Duodenal mucosa (tissue), 2 donors: ENCODE measurements at regions not wholly inside any gene's neighbourhood (a gene's known extent, or its start where the extent isn't known, plus 50 kb on each side); places are given as distances from the start of the nearest gene placed in this dataset.

Source experiments
- H3K27ac ChIP-seq: one replicate; pipeline ENCODE4 v1.7.0; 2013; ENCODE audit warnings: low read depth, low read length
- H3K27me3 ChIP-seq, 2 donors: one replicate each; pipeline ENCODE4 v1.7.0; 2013; ENCODE audit warnings: low read length in 2 of 2, control low read depth in 1 of 2; ENCODE audit not compliant: insufficient read depth in 2 of 2, control insufficient read depth in 1 of 2
- H3K36me3 ChIP-seq, 2 donors: one replicate each; pipeline ENCODE4 v1.7.0; 2013; ENCODE audit warnings: low read length in 2 of 2, control low read depth in 1 of 2; ENCODE audit not compliant: insufficient read depth in 2 of 2, control insufficient read depth in 1 of 2
- H3K4me1 ChIP-seq, 2 donors: one replicate each; pipeline ENCODE4 v1.7.0; 2013; ENCODE audit warnings: low read length in 2 of 2, control low read depth in 1 of 2; ENCODE audit not compliant: insufficient read depth in 2 of 2, control insufficient read depth in 1 of 2
- H3K4me3 ChIP-seq, 2 donors: one replicate each; pipeline ENCODE4 v1.7.0; 2013; ENCODE audit warnings: low read length in 2 of 2, low read depth in 1 of 2
- H3K9ac ChIP-seq, 2 donors: one replicate each; pipeline ENCODE4 v1.7.0; 2013; ENCODE audit warnings: low read length in 2 of 2, low read depth in 1 of 2
- H3K9me3 ChIP-seq, 2 donors: one replicate each; pipeline ENCODE4 v1.7.0; 2013; ENCODE audit warnings: low read length in 2 of 2, control low read depth in 1 of 2; ENCODE audit not compliant: control insufficient read depth in 1 of 2

- Histone ChIP-seq H3K4me3 (no peak overlapping the region), H3K27me3 (no peaks in the 10 kb centered on the region), H3K27ac (no peak overlapping the region), H3K36me3 (no peaks in the 10 kb centered on the region), H3K4me1 (no peaks in the 10 kb centered on the region), H3K9me3 (peaks cover 0 to 5% of the 10 kb centered on the region in 2 donors), H3K9ac (no peak overlapping the region)
Observed at GRCh38 chr2:34991508-34992274, 1363.9 kb upstream of the CRIM1 start.

- no peaks in the 10 kb centered on the region for H3K36me3 ChIP-seq
- H3K27ac ChIP-seq, result no peak overlapping the region
- no peaks in the 10 kb centered on the region for H3K27me3 ChIP-seq
- H3K4me1 ChIP-seq, result no peaks in the 10 kb centered on the region
- no peak overlapping the region for H3K9ac ChIP-seq
- peaks cover 5 to 10% of the 10 kb centered on the region in 2 donors for H3K9me3 ChIP-seq
- H3K4me3 ChIP-seq, result no peak overlapping the region
Observed at GRCh38 chr2:34985474-34985873, 1370.1 kb upstream of the CRIM1 start.

- Histone ChIP-seq H3K9ac (no peak overlapping the region), H3K27ac (no peak overlapping the region)
Observed at GRCh38 chr2:34980689-34981088, 1374.9 kb upstream of the CRIM1 start.

GRCh38 chr2:34979148-34979547, 1376.4 kb upstream of the CRIM1 start:
- Histone ChIP-seq H3K9ac (no peak overlapping the region), H3K27ac (no peak overlapping the region), H3K4me3 (no peak overlapping the region), H3K4me1 (no peaks in the 10 kb centered on the region), H3K27me3 (no peaks in the 10 kb centered on the region), H3K36me3 (no peaks in the 10 kb centered on the region), H3K9me3 (peaks cover 7 to 14% of the 10 kb centered on the region in 2 donors)

More at GRCh38 chr2:34980689-34981088, 1374.9 kb upstream of the CRIM1 start:
- Histone ChIP-seq H3K9me3 (peaks cover 7 to 12% of the 10 kb centered on the region in 2 donors), H3K36me3 (no peaks in the 10 kb centered on the region), H3K4me3 (no peak overlapping the region), H3K27me3 (no peaks in the 10 kb centered on the region), H3K4me1 (no peaks in the 10 kb centered on the region)

- Histone ChIP-seq H3K36me3 (no peaks in the 10 kb centered on the region), H3K27ac (no peak overlapping the region), H3K9me3 (peaks cover 2 to 9% of the 10 kb centered on the region in 2 donors), H3K4me1 (no peaks in the 10 kb centered on the region), H3K4me3 (no peak overlapping the region), H3K27me3 (no peaks in the 10 kb centered on the region), H3K9ac (no peak overlapping the region)
Observed at GRCh38 chr2:34961822-34962221, 1362.7 kb upstream of the FAM98A start.

GRCh38 chr2:34954758-34955157, 1355.7 kb upstream of the FAM98A start:
- H3K9ac ChIP-seq, result no peak overlapping the region
- H3K9me3 ChIP-seq, result no peaks in the 10 kb centered on the region
- H3K27ac ChIP-seq, result no peak overlapping the region
- no peaks in the 10 kb centered on the region for H3K36me3 ChIP-seq
- H3K4me3 ChIP-seq, result no peak overlapping the region
- H3K4me1 ChIP-seq, result no peaks in the 10 kb centered on the region
- H3K27me3 ChIP-seq, result no peaks in the 10 kb centered on the region

- Histone ChIP-seq H3K27ac (no peak overlapping the region), H3K4me3 (no peak overlapping the region), H3K36me3 (no peaks in the 10 kb centered on the region), H3K4me1 (no peaks in the 10 kb centered on the region), H3K9ac (no peak overlapping the region), H3K9me3 (peaks cover 5% of the 10 kb centered on the region in 2 donors), H3K27me3 (no peaks in the 10 kb centered on the region)
Observed at GRCh38 chr2:34950797-34951196, 1351.7 kb upstream of the FAM98A start.

DNA sequence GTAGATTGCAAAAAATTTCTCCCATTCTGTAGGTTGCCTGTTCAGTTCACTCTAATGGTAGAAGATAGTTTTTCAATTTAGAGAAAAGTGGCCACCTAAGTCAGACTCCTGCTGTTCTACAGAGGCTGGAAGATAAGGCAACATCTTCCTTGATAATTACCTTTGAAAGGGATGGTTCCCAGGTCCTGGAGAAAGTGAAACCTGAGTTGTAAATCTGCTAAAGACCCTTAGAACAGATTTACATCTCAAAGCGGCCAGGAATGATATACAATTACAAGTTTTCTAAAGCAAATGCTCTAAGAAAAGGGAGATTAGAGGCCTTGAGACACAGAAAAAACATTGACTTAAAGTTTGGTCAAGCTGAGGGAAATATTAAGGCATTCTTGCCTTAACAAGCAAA, 1350.2 kb upstream of the FAM98A start:
- Histone ChIP-seq H3K36me3 (no peaks in the 10 kb centered on the region), H3K4me1 (no peaks in the 10 kb centered on the region), H3K27ac (no peak overlapping the region)

DNA sequence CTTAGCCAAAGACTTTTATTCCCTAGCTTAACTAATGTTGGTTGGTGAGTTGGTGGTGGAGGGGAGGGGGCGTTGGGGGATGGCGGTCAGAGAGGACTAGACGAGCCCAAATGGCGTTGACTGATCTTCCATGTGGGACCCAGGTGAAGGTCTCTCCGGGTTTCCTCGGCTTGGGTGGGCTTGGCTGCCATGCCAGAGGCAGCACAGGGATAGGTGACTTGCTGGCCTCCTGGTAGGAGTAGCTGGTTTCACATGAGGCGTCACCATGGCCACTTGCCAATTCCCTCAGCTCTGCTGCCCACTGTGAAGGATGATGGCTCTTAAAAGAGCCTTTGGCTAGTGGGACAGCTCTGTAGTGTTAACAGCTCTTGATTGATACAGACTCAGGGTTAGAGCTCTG, 1337.0 kb upstream of the FAM98A start:
- no peaks in the 10 kb centered on the region for H3K4me1 ChIP-seq

More for the DNA sequence above, 1350.2 kb upstream of the FAM98A start:
- no peaks in the 10 kb centered on the region for H3K27me3 ChIP-seq
- no peak overlapping the region for H3K4me3 ChIP-seq
- H3K9me3 ChIP-seq, result peaks cover 5% of the 10 kb centered on the region in 2 donors
- H3K9ac ChIP-seq, result no peak overlapping the region

DNA sequence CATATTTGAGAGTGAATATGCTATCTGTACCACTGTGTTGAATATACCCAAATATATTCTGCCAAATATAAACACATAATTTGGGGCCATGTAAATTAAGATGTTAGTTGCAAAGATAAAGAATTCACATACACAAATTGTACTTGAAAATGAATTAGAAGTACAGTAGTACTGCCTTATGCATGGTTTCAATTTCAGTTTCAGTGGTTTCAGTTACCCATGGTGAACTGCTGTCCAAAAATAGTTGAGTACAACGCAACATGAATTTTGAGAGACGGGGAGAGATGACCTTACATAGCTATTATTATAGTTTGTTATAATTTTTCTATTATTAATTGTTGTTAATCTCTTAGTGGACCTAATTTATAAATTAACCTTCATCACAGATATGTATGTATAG, 1313.0 kb upstream of the FAM98A start:
- H3K36me3 ChIP-seq, result no peaks in the 10 kb centered on the region
- H3K27me3 ChIP-seq, result no peaks in the 10 kb centered on the region
- no peak overlapping the region for H3K27ac ChIP-seq
- H3K9me3 ChIP-seq, result peaks cover 0 to 4% of the 10 kb centered on the region in 2 donors
- no peak overlapping the region for H3K9ac ChIP-seq
- H3K4me3 ChIP-seq, result no peak overlapping the region
- no peaks in the 10 kb centered on the region for H3K4me1 ChIP-seq

More for the DNA sequence above, 1337.0 kb upstream of the FAM98A start:
- H3K4me3 ChIP-seq, result no peak overlapping the region
- H3K9me3 ChIP-seq, result peaks cover 8 to 9% of the 10 kb centered on the region in 2 donors
- H3K27ac ChIP-seq, result no peak overlapping the region
- H3K36me3 ChIP-seq, result no peaks in the 10 kb centered on the region
- no peaks in the 10 kb centered on the region for H3K27me3 ChIP-seq
- H3K9ac ChIP-seq, result no peak overlapping the region
